ENCODE measurements at regions not wholly inside any gene's neighbourhood (a gene's known extent, or its start where the extent isn't known, plus 50 kb on each side); places are given as distances from the start of the nearest gene placed in this dataset.
"Not testable (repeated sequence)": the region's sequence is repeated elsewhere in the genome, so short reads cannot be mapped to it uniquely, and the experiment has no call there.

DNA sequence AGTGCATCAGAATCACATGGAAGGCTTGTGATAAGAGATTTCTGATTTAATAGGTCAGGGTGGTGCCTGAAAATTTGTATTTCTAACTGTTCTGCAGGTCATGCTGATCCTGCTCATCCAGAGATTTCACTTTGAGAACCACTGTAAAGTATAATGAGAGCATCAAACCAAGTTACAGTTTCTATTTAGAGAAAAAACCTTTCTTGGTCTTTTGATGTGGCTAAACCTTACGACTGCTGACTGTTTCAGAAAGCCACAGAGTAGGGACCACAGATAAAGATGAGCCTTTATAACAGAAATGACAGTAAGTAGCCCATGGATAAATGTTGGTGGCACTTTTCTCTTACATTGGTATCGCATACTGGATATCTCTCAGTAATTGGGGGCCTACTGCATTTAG lies 109.4 kb upstream of the FANCL start:
- DNase-seq, result no peak

DNA sequence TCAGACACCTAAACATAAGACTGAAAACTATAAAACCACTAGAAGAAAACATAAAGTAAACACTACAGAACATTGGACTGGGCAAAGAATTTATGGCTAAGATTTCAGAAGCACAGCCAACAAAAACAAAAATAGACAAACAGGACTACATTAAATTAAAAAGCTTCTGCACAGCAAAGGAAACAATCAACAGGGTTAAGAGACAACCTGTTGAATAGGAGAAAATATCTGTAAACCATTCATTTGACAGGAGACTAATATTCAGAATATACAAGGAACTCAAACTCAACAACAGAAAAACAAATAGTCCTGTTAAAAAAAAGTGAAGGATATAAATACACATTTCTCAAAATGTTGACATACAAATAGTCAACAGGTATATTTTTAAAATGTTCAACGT lies 106.7 kb upstream of the FANCL start:
- DNase-seq, result no peak

DNA sequence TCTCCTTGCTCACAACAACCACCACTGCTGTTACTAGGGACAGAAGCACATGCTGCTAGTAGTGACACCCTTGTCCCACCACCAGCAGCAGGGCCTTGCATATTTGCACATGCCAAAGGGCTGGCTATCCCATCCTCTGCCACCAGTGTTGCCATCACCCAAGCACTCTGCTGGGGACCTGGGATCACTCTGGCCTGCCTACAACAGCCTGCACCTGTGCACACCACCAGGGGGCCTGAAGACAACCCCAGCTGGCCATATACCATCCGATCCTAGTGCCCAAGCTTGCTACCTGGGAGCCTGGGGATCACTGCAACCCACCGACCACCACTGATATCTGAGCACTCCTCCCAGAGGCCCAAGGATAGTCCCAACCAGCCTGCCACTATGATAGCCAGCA lies 99.9 kb upstream of the FANCL start:
- DNase-seq, result no peak

DNA sequence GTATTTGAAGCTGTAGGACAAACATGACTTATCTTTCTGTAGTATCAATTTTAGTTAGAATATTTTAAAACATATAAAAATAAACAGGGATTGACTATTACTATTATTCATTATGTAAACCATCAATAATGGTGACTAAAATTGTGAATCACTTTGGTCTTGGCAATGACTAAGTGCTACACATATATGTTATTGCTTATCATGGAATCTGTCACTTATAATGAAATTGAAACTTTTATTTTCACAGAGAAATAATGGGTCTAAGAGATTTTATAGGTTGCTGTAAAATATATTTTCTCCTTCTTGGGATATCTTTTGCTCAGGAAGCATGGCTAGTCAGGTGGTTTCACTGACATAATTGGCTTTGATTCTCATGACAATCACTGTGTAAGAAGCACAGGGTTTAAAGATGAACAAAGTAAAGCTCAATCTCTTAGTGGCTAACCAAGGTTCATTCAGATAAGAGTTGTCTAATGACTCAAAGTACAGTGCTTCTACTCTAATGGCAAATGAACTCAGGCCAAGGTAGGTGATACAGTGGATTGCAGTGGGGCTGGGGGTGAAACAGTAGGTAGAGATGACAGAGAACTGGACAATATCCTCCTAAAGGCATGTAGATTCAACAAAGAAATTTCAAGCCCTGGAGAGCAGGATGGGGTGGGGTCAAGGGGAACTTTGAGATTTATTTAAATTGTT lies 98.6 kb upstream of the FANCL start:
- DNase-seq, result no peak

DNA sequence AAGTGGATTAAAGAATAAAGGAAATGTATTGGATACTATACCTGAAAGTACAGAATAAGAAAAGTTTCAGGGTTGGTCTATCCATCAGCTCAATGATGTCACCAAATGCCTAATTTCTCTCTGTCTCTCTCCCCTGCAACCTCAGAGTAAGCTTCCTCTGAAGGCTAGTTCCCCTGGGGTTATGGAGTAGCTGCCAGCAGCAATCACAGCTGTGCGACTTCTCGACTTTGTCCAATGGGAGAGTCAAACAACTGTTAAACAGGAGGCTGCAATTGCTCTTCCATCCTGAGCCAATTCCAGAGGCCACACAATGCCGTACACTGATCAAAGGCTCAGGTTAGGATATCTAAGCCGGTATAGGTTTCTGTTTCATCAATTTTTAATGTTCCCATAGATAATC lies 95.3 kb upstream of the FANCL start:
- no peak for DNase-seq

DNA sequence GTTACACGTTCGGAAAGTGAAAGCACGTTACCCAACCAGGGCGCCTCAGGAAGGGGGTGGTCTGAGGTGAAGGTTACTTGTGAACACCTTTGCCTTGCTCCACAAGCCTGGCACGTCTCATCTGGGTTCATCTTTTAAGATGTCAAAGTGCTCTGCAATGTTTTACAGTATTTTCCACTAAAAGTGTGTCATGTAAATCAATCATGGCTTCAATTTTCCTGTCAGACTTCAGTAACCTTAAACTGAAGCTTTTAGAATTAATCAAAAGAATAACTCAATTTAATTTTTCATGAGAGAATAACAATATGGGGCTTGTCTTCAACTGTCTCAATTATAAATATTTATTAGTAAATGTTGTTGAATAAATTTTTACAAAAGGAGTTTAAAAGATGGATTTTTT lies 93.3 kb upstream of the FANCL start:
- DNase-seq, result no peak

DNA sequence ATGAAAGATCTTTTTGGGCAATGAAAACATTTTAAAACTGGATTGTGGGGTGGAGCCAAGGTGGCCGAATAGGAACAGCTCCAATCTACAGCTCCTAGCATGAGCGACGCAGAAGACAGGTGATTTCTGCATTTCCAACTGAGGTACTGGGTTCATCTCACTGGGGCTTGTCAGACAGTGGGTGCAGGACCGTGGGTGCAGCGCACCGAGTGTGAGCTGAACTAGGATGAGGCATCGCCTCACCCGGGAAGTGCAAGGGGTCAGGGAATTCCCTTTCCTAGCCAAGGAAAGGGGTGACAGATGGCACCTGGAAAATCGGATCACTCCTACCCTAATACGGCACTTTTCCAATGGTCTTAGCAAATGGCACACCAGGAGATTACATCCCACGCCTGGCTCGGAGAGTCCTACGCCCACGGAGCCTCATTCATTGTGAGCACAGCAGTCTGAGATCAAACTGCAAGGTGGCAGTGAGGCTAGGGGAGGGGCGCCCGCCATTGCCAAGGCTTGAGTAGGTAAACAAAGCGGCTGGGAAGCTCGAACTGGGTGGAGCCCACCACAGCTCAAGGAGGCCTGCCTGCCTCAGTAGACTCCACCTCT lies 84.3 kb upstream of the FANCL start:
- DNase-seq, result not testable (repeated sequence)

DNA sequence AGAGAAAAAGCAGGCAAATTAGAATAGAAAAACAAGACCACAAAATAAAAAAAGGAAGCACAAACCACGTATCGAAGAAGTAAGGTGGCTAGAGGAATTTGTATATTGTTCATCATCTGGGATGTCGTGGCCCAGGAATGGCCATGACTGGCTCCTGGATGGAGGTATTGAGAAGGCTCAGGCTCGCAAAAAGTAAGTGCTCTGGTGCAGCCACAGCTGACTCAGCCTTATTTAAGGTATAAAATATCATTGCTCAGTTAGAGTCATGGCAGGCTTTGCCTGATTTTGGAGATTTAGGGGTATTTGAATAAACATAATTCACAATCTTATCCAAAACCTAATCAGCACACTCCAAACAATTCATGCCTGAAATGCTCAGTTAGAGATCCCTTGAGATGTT lies 78.4 kb upstream of the FANCL start:
- no peak for DNase-seq

DNA sequence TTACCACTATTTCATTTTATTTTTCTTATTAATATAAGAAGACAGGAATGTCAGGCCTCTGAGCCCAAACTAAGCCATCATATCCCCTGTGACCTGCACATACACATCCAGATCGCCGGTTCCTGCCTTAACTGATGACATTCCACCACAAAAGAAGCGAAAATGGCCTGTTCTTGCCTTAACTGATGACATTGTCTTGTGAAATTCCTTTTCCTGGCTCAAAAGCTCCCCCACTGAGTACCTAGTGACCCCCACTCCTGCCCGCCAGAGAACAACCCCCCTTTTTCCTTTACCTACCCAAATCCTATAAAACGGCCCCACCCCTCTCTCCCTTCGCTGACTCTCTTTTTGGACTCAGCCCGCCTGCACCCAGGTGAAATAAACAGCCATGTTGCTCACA lies 77.8 kb upstream of the FANCL start:
- DNase-seq, result not testable (repeated sequence)

DNA sequence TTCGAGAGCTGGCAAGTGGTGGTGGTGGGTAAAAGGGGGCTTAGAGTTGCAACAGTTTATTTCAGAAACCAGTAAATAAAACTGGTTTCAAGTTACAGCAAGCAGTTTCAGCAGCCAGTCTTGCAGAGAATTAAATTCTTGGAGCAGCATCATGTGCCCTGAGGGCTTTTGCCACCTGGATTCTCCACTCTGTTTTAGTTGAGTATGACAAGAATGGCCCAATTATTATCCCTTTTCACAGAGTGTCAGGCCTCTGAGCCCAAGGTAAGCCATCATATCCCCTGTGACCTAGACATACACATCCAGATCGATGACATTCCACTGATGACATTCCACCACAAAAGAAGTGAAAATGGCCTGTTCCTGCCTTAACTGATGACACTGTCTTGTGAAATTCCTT lies 72.8 kb upstream of the FANCL start:
- DNase-seq, result no peak

DNA sequence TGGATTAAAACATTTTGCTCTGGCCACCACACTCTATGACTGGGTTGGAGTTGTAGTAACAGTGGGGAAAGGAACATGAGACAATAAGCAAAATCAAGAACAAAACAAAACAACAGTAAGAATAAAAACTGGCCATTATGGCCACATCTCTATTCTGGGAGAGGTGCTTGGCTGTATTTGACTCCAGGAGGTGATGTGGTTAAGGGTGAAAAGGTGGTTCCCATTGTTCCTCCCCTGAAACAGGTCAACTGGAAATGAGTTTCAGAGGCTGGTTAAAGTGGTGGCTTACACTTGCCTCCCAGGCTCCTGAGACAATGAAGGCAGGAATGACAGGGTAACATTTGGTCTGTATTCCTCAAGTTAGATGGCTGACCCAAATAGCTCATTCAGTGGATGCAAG lies 67.3 kb upstream of the FANCL start:
- DNase-seq, result no peak

DNA sequence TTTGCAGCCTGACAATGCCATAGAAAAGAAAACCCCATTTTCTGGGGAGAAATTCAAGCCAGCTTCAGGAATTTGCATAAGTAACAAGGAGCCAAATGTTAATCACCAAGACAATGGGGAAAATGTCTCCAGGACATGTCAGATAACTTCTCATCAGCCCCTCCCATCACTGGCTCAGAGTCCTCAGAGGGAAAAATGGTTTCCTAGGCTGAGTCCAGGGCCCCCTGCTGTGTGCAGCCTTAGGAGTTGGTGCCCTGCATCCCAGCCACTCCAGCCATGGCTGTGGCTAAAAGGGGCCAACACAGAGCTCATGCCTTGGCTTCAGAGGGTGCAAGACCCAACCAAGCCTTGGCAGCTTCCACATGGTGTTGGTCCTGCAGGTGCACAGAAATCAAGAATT lies 63.7 kb upstream of the FANCL start:
- DNase-seq, result no peak

DNA sequence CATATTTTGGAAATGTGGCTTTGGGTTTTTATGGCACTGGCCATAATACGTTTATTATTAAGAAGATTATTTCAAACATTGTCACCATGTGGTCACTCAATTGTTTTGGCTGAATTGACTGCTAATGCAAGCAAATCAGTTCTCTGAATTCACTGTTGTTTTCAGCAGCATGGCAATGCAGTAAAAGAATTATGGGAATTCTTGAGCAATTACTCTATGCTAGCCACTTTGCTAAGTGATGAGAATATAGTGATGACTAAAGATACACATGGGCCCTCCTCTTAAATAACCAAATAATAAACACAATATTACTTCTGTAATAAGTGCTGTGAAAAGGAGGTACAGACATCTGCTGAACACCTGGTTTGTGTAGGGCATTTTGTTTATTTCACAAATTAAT lies 58.0 kb upstream of the FANCL start:
- DNase-seq, result no peak

DNA sequence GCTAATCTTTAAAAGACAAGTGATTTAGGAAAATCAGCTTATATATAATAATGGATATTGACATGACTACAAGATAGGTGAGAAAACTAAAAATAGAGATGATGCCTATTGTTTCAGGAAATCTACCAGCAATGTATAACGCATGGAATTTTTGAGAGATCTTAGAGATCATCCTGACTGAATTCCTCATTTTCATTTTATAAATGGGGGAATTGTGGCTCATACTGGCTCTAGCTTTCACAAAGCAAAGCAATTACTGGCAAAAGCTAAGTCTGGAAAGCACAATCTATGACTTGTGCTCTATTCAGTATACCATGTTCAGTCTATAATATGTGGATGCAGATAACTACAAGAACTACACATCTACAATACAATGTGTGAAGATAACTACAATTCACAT lies 51.9 kb upstream of the FANCL start:
- no peak for DNase-seq

DNA sequence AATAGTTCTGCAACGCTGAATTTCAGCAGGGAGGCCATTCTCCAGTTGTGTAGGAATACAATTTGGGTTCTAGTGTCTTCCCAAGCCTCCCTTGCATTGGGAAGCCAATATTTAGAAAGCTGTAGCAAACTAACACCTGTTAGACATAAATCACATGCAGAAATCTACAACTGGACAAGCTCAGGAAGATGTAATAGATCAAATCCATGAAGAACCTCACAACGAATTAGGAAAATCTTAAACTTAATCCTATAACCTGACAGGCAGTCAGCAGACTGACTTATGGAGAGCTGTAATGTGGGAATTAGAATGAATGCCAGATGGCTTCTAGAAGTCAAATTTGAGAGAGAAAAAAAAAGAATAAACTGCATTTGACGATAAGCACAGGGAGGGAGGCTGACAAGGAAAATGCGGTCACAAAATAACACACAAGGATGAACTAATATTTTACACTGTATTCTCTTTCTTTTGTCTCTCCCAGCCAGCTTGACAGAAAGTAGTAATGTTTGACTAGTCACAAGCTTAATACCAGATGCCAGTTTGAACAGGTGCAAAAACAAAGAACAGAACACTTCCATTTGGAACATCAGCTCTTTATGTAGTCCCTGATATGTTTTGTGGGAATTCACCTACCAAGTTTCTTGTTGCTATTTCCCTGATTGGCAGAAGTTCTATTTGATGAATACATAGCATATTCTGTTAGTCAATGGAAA lies 50.8 kb upstream of the FANCL start:
- DNase-seq, result no peak

Measured in CD4-positive, alpha-beta T cell treated with Interleukin-17A for 4 hours (primary cell).